Smooth muscle cell (in vitro differentiated cells): ENCODE measurements at regions not wholly inside any gene's neighbourhood (a gene's known extent, or its start where the extent isn't known, plus 50 kb on each side); places are given as distances from the start of the nearest gene placed in this dataset.
"Not testable (repeated sequence)": the region's sequence is repeated elsewhere in the genome, so short reads cannot be mapped to it uniquely, and the experiment has no call there.

Source experiments
- DNase-seq: peaks from one replicate; lab custom pipeline; 2025; ENCODE audit not compliant: unreplicated experiment; lab: John Stamatoyannopoulos, UW
- H2AFZ ChIP-seq: fragments of 200-600 bp; sonication (generic); 2 replicates; pipeline ENCODE4 v1.6.0; 2016; ENCODE audit warnings: antibody characterized with exemption, low read depth, mild to moderate bottlenecking
- H3F3A ChIP-seq: fragments of 200-600 bp; sonication (generic); 2 replicates; pipeline ENCODE4 v1.6.0; 2017; ENCODE audit warnings: antibody characterized with exemption, low read depth
- H3K27ac ChIP-seq: fragments of 200-600 bp; sonication (generic); 2 replicates; pipeline ENCODE4 v1.5.1; 2016; ENCODE audit warnings: low read depth, mild to moderate bottlenecking
- H3K27me3 ChIP-seq: fragments of 200-600 bp; sonication (generic); 2 replicates; pipeline ENCODE4 v1.6.1; 2016; ENCODE audit warnings: low read depth, mild to moderate bottlenecking
- H3K36me3 ChIP-seq: fragments of 200-600 bp; sonication (generic); 2 replicates; pipeline ENCODE4 v1.5.1; 2016; ENCODE audit warnings: low read depth
- H3K4me1 ChIP-seq: fragments of 200-600 bp; sonication (generic); 2 replicates; pipeline ENCODE4 v1.5.1; 2016; ENCODE audit warnings: low read depth
- H3K4me2 ChIP-seq: fragments of 200-600 bp; sonication (generic); 2 replicates; pipeline ENCODE4 v1.6.0; 2016; ENCODE audit warnings: mild to moderate bottlenecking
- H3K4me3 ChIP-seq: fragments of 200-600 bp; sonication (generic); 2 replicates; pipeline ENCODE4 v1.5.1; 2016; ENCODE audit warnings: mild to moderate bottlenecking
- H3K79me2 ChIP-seq: fragments of 200-600 bp; sonication (generic); 2 replicates; pipeline ENCODE4 v1.6.0; 2016; ENCODE audit warnings: low read depth, mild to moderate bottlenecking
- H3K9ac ChIP-seq: fragments of 200-600 bp; sonication (generic); 2 replicates; pipeline ENCODE4 v1.6.0; 2016; ENCODE audit warnings: low read depth
- H3K9me3 ChIP-seq: fragments of 200-600 bp; sonication (generic); replicated peaks from 2 replicates; pipeline ENCODE4 v1.5.1; 2016; ENCODE audit warnings: low read depth
- H4K20me1 ChIP-seq: fragments of 200-600 bp; sonication (generic); 2 replicates; pipeline ENCODE4 v1.6.0; 2016; ENCODE audit warnings: low read depth
- CTCF ChIP-seq: fragments of 200-600 bp; sonication (generic); IDR thresholded peaks from 2 replicates; pipeline ENCODE4 v1.5.1; 2017; ENCODE audit warnings: borderline replicate concordance, mild to moderate bottlenecking, antibody characterized with exemption; ENCODE audit not compliant: insufficient read depth, poor library complexity, severe bottlenecking
- WGBS: methylation state at CpG from one replicate; pipeline ENCODE4 v1.1.7; 2016; ENCODE audit warnings: low lambda C conversion rate; 5-methylcytosine and 5-hydroxymethylcytosine counted together

- Histone ChIP-seq H4K20me1 (no peaks in the 10 kb centered on the region), H3K9ac (no peak overlapping the region), H3K79me2 (no peaks in the 10 kb centered on the region), H3K27ac (no peak overlapping the region), H2AFZ (no peak overlapping the region), H3K27me3 (peaks cover 14% of the 10 kb centered on the region), H3F3A (no peaks in the 10 kb centered on the region), H3K9me3 (no peaks in the 10 kb centered on the region), H3K4me1 (peaks cover 8% of the 10 kb centered on the region), H3K36me3 (no peaks in the 10 kb centered on the region), H3K4me3 (no peak overlapping the region), H3K4me2 (no peak overlapping the region)
- no peak for TF ChIP-seq CTCF
- DNase-seq: no peak
- 95% methylated on average over 5 of the region's 5 CpGs for WGBS
These were observed 126.6 kb downstream of the LAT start for GRCh38 chr16:29111421-29111820.

GRCh38 chr16:29108625-29109169 is 123.8 kb downstream of the LAT start:
- H3K4me3 ChIP-seq, DNase-seq, H3K4me1 ChIP-seq, H3K27ac ChIP-seq, H3K4me2 ChIP-seq, H3K9me3 ChIP-seq, H3K9ac ChIP-seq, H3K36me3 ChIP-seq, H3F3A ChIP-seq, H4K20me1 ChIP-seq, H2AFZ ChIP-seq, H3K79me2 ChIP-seq: not testable (repeated sequence)
- WGBS: 85% methylated on average over 6 of the region's 6 CpGs
- peaks cover 14% of the 10 kb centered on the region for H3K27me3 ChIP-seq

- WGBS: 8% methylated on average over 21 of the region's 21 CpGs
- Histone ChIP-seq H3K4me3 (no peak overlapping the region), H3K4me1 (no peaks in the 10 kb centered on the region), H3K27ac (no peak overlapping the region), H3K36me3 (no peaks in the 10 kb centered on the region), H3K9ac (no peak overlapping the region), H2AFZ (no peak overlapping the region), H3K9me3 (no peaks in the 10 kb centered on the region), H4K20me1 (no peaks in the 10 kb centered on the region), H3K4me2 (no peak overlapping the region), H3K27me3 (peaks cover 14% of the 10 kb centered on the region), H3F3A (no peaks in the 10 kb centered on the region), H3K79me2 (no peaks in the 10 kb centered on the region)
- DNase-seq: no peak
- no peak for TF ChIP-seq CTCF
These were observed 122.4 kb downstream of the LAT start for GRCh38 chr16:29107299-29107698.

GRCh38 chr16:29106259-29106908 is 121.5 kb downstream of the LAT start:
- 88% methylated on average over 8 of the region's 8 CpGs for WGBS
- not testable (repeated sequence) for H3K79me2 ChIP-seq, H3K9ac ChIP-seq, H3K4me2 ChIP-seq, H3K9me3 ChIP-seq, H3K36me3 ChIP-seq, DNase-seq, H3K4me3 ChIP-seq, H4K20me1 ChIP-seq, H3F3A ChIP-seq, H3K4me1 ChIP-seq, H3K27ac ChIP-seq, H2AFZ ChIP-seq
- peaks cover 14% of the 10 kb centered on the region for H3K27me3 ChIP-seq

- not testable (repeated sequence) for H3K4me2 ChIP-seq, H3K4me1 ChIP-seq, H3K27ac ChIP-seq, H3F3A ChIP-seq, H4K20me1 ChIP-seq, H3K79me2 ChIP-seq, H3K36me3 ChIP-seq, H3K4me3 ChIP-seq, H3K9ac ChIP-seq, H2AFZ ChIP-seq, DNase-seq, H3K9me3 ChIP-seq
- peaks cover 14% of the 10 kb centered on the region for H3K27me3 ChIP-seq
- 72% methylated on average over 3 of the region's 4 CpGs for whole genome bisulfite sequencing
These were observed 119.7 kb downstream of the LAT start for GRCh38 chr16:29104600-29104999.

GRCh38 chr16:29097965-29098364 is 113.1 kb downstream of the LAT start:
- not testable (repeated sequence) for H3K9me3 ChIP-seq, H3K4me2 ChIP-seq, H4K20me1 ChIP-seq, H3K4me3 ChIP-seq, H3F3A ChIP-seq, H3K79me2 ChIP-seq, H3K27ac ChIP-seq, DNase-seq, H3K4me1 ChIP-seq, H3K36me3 ChIP-seq, H2AFZ ChIP-seq, H3K27me3 ChIP-seq, H3K9ac ChIP-seq
- WGBS: 68% methylated on average over 1 of the region's 3 CpGs
